Stomach (tissue), 4 donors: ENCODE measurements at regions not wholly inside any gene's neighbourhood (a gene's known extent, or its start where the extent isn't known, plus 50 kb on each side); places are given as distances from the start of the nearest gene placed in this dataset.

Experiments
- CTCF ChIP-seq, 7 experiments: fragments of 450-650 bp in 4 of 7; fragments of 200-600 bp in 3 of 7; sonication (generic) in 3 of 7; IDR thresholded peaks; one replicate each; pipeline ENCODE4 v1.5.1; 2016 to 2019; ENCODE audit warnings: antibody characterized with exemption in 7 of 7, control low read depth in 2 of 7, mild to moderate bottlenecking in 1 of 7
- EP300 ChIP-seq: sonication (generic); formaldehyde crosslinking; IDR thresholded peaks from one replicate; pipeline ENCODE4 v1.6.1; 2017; ENCODE audit warnings: antibody characterized with exemption
- POLR2AphosphoS5 ChIP-seq, 3 donors: sonication (generic); formaldehyde crosslinking; IDR thresholded peaks; one replicate each; pipeline ENCODE4 v1.6.1; 2016; ENCODE audit warnings: antibody characterized with exemption in 3 of 3

GRCh38 chr5:87836696-87837095 lies 424.0 kb upstream of the CCNH start:
- TF ChIP-seq POLR2AphosphoS5 (IDR thresholded peaks at IDR 0.05) (no peak), EP300 (no peak), CTCF (IDR thresholded peaks at IDR 0.05) (no peak)
